B cell (primary cell): ENCODE measurements at regions not wholly inside any gene's neighbourhood (a gene's known extent, or its start where the extent isn't known, plus 50 kb on each side); places are given as distances from the start of the nearest gene placed in this dataset.

Source experiments
- ATAC-seq: fragments of 200-7000 bp; cut with Tn5 transposase; one replicate; pipeline ENCODE4 v1.10.0; 2021; ENCODE audit warnings: low read depth, mild to moderate bottlenecking, moderate number of reproducible peaks, moderate library complexity
- CTCF ChIA-PET: fragments of 350-600 bp; sonication (Branson Sonifier 250); formaldehyde crosslinking; loops from one replicate; lab custom pipeline; 2021; ENCODE audit warnings: antibody characterized with exemption, inconsistent platforms; lab: Charles Lee
- POLR2A ChIA-PET: fragments of 350-600 bp; sonication (Branson Sonifier 250); formaldehyde crosslinking; loops from one replicate; lab custom pipeline; 2021; ENCODE audit warnings: antibody characterized with exemption; lab: Charles Lee
- DNase-seq: peaks from one replicate; pipeline ENCODE4 v3.0.0; 2013
- H2AFZ ChIP-seq: 2 replicates; pipeline ENCODE4 v1.6.1; 2012; ENCODE audit warnings: mild to moderate bottlenecking, low read depth, low read length; ENCODE audit not compliant: insufficient read depth, poor library complexity, severe bottlenecking
- H3K27ac ChIP-seq, 2 donors: 1 replicate in 1 of 2; 2 replicates in 1 of 2; pipeline ENCODE4 v1.5.1; 2012 to 2013; ENCODE audit warnings: low read length in 2 of 2, mild to moderate bottlenecking in 2 of 2, moderate library complexity in 1 of 2
- H3K27me3 ChIP-seq, 4 experiments: fragments of 200-600 bp in 1 of 4; sonication (generic) in 1 of 4; replicated peaks in 1 of 4; 1 replicate in 2 of 4; 2 replicates in 2 of 4; pipeline versions ENCODE4 v1.6.1 to v1.7.0; 2013 to 2016; ENCODE audit warnings: low read length in 3 of 4, mild to moderate bottlenecking in 2 of 4, mixed read lengths in 1 of 4, moderate library complexity in 1 of 4; ENCODE audit not compliant: insufficient read depth in 4 of 4, control insufficient read depth in 3 of 4; ENCODE audit errors: control extremely low read depth in 1 of 4
- H3K36me3 ChIP-seq, 2 experiments: replicated peaks in 1 of 2; 1 replicate in 1 of 2; 2 replicates in 1 of 2; pipeline versions ENCODE4 v1.6.1 to v1.7.1; 2013; ENCODE audit warnings: low read length in 1 of 2; ENCODE audit not compliant: insufficient read depth in 2 of 2, control insufficient read depth in 1 of 2; ENCODE audit errors: control extremely low read depth in 1 of 2, extremely low read depth in 1 of 2
- H3K4me1 ChIP-seq, 2 donors: fragments of 200-600 bp in 1 of 2; sonication (generic) in 1 of 2; 1 replicate in 1 of 2; 2 replicates in 1 of 2; pipeline versions ENCODE4 v1.5.1 to v1.6.1; 2013 to 2017; ENCODE audit warnings: low read length in 2 of 2; ENCODE audit not compliant: control insufficient read depth in 2 of 2, insufficient read depth in 2 of 2
- H3K4me2 ChIP-seq: replicated peaks from 2 replicates; pipeline ENCODE3; 2012; ENCODE audit warnings: mild to moderate bottlenecking, low read depth, low read length; ENCODE audit not compliant: poor library complexity, severe bottlenecking
- H3K4me3 ChIP-seq, 5 experiments: fragments of 200-600 bp in 1 of 5; sonication (generic) in 1 of 5; 1 replicate in 3 of 5; 2 replicates in 2 of 5; pipeline versions ENCODE4 v1.5.1 to v1.7.0; 2011 to 2016; ENCODE audit warnings: low read length in 4 of 5, mild to moderate bottlenecking in 4 of 5, low read depth in 2 of 5, control low read depth in 1 of 5, moderate library complexity in 1 of 5; ENCODE audit not compliant: insufficient read depth in 1 of 5; ENCODE audit errors: control extremely low read depth in 1 of 5, extremely low read depth in 1 of 5
- H3K79me2 ChIP-seq: fragments of 200-600 bp; sonication (generic); one replicate; pipeline ENCODE4 v1.6.0; 2016; ENCODE audit warnings: low read length; ENCODE audit not compliant: control insufficient read depth, insufficient read depth
- H3K9ac ChIP-seq: fragments of 200-600 bp; sonication (generic); 2 replicates; pipeline ENCODE4 v1.6.1; 2017; ENCODE audit warnings: mild to moderate bottlenecking, low read length, moderate library complexity
- H3K9me3 ChIP-seq, 3 donors: one replicate each; pipeline versions ENCODE4 v1.6.1 to v1.7.1; 2013; ENCODE audit warnings: low read length in 2 of 3; ENCODE audit not compliant: control insufficient read depth in 2 of 3, insufficient read depth in 1 of 3; ENCODE audit errors: control extremely low read depth in 1 of 3
- H4K20me1 ChIP-seq: 2 replicates; pipeline ENCODE4 v1.6.0; 2012; ENCODE audit warnings: mild to moderate bottlenecking, low read length; ENCODE audit not compliant: insufficient read depth, control insufficient read depth, poor library complexity, severe bottlenecking
- H3K27ac Mint-ChIP-seq: one replicate; pipeline ENCODE4 v1.8.0; 2021; ENCODE audit warnings: mixed read lengths
- H3K27me3 Mint-ChIP-seq: one replicate; pipeline ENCODE4 v1.8.0; 2021; ENCODE audit warnings: mixed read lengths
- H3K4me1 Mint-ChIP-seq: one replicate; pipeline ENCODE4 v1.8.0; 2021; ENCODE audit warnings: mixed read lengths
- H3K4me3 Mint-ChIP-seq: one replicate; pipeline ENCODE4 v1.8.0; 2021; ENCODE audit warnings: mixed read lengths
- H3K9me3 Mint-ChIP-seq: one replicate; pipeline ENCODE4 v1.8.0; 2022; ENCODE audit warnings: mixed read lengths; ENCODE audit not compliant: insufficient read depth
- EZH2 ChIP-seq: IDR thresholded peaks from 2 replicates; pipeline ENCODE4 v1.6.1; 2012; ENCODE audit warnings: borderline replicate concordance, low read depth, mild to moderate bottlenecking, moderate library complexity, low read length; ENCODE audit not compliant: insufficient read depth, poor library complexity, severe bottlenecking
- WGBS: methylation state at CpG from one replicate; pipeline ENCODE4 v1.1.5; 2013; ENCODE audit warnings: missing lambda C conversion rate; ENCODE audit not compliant: insufficient coverage; 5-methylcytosine and 5-hydroxymethylcytosine counted together
- intact Hi-C: fragments of 100-400 bp; cut with micrococcal nuclease; formaldehyde crosslinking; loops from one replicate; pipeline ENCODE4 v1.10.0; 2022
- TF ChIP-seq, protein P1 (sequence below): fragments of 200-600 bp; IDR thresholded peaks from one replicate; pipeline ENCODE4 v1.8.0; 2022; ENCODE audit warnings: antibody characterized with exemption, mild to moderate bottlenecking

DNA sequence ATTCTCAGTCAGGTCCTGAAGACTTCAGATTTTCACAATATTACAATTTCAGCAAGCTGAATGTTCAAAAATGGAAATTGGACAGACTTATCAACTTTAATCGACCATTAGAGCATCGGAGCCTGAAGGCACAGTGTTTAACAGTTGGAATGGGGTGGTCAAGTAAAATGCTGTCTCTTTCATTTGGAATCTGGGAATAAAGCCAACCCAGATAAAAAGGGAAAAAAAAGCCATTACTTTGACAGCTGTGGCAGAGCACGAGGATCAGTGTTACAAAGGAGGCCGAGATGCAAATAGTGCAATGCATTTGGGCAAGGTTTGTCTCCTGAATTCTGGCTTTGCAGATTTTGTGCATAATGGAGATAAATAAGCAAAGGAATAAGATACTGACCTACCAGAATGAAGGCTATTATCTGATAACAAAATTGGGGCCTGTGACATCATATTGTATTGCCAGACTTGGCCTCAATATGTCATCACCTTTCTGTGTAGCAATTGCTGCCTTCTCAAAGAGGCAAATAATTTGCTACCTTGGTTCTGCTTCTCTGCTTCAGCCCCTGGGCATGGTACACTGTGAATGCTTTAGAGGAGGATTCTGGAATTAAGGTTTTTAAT lies 277.5 kb upstream of the KLHL29 start:
- ChIA-PET CTCF (no interaction called here), POLR2A (no interaction called here)

DNA sequence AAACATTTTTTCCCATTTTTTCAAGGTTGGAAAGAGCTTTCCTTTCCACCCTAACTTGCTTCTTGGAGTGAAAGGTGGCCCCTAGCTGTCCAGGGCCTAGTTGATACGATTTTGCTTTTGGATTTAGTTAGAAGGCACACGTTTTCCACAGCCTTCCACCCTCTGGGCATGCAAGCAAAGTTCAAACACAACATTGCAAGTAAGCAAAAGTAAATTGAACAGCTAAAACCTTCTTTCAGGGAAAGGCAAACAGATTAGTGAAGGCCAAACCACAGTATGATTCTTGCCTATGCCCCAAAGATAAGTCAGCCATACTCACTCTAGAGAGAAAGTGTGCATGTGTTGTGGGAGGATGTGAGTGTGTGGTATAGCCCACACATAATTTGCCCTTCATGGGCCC lies 273.7 kb upstream of the KLHL29 start:
- DNase-seq (no peak), ATAC-seq (no peak)
- Histone ChIP-seq H3K27me3 (no peaks in the 10 kb centered on the region), H3K9ac (no peak overlapping the region), H3K79me2 (no peaks in the 10 kb centered on the region), H4K20me1 (no peaks in the 10 kb centered on the region), H2AFZ (no peak overlapping the region), H3K27ac (no peak overlapping the region), H3K4me2 (no peak overlapping the region), H3K4me1 (no peaks in the 10 kb centered on the region), H3K36me3 (no peaks in the 10 kb centered on the region), H3K4me3 (no peak overlapping the region), H3K9me3 (no peaks in the 10 kb centered on the region)
- ChIA-PET CTCF (no interaction called here), POLR2A (no interaction called here)
- Mint-ChIP-seq H3K27me3 (no peaks in the 10 kb centered on the region), H3K27ac (no peak overlapping the region), H3K4me3 (no peak overlapping the region), H3K9me3 (no peaks in the 10 kb centered on the region), H3K4me1 (no peaks in the 10 kb centered on the region)
- TF ChIP-seq, protein P1, sequence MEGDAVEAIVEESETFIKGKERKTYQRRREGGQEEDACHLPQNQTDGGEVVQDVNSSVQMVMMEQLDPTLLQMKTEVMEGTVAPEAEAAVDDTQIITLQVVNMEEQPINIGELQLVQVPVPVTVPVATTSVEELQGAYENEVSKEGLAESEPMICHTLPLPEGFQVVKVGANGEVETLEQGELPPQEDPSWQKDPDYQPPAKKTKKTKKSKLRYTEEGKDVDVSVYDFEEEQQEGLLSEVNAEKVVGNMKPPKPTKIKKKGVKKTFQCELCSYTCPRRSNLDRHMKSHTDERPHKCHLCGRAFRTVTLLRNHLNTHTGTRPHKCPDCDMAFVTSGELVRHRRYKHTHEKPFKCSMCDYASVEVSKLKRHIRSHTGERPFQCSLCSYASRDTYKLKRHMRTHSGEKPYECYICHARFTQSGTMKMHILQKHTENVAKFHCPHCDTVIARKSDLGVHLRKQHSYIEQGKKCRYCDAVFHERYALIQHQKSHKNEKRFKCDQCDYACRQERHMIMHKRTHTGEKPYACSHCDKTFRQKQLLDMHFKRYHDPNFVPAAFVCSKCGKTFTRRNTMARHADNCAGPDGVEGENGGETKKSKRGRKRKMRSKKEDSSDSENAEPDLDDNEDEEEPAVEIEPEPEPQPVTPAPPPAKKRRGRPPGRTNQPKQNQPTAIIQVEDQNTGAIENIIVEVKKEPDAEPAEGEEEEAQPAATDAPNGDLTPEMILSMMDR = no peak
- no peak for TF ChIP-seq EZH2
- intact Hi-C loops = no loop called here
- WGBS = 40% methylated on average over 1 of the region's 2 CpGs

More for the DNA sequence above, 277.5 kb upstream of the KLHL29 start:
- no peaks in the 10 kb centered on the region for H3K27me3 Mint-ChIP-seq
- no peak overlapping the region for H2AFZ ChIP-seq
- no peak overlapping the region for H3K27ac ChIP-seq
- no peaks in the 10 kb centered on the region for H3K9me3 Mint-ChIP-seq
- H3K4me1 Mint-ChIP-seq = no peaks in the 10 kb centered on the region
- H3K27me3 ChIP-seq = no peaks in the 10 kb centered on the region
- H3K4me3 Mint-ChIP-seq = no peak overlapping the region
- H3K27ac Mint-ChIP-seq = no peak overlapping the region
- intact Hi-C loops = no loop called here
- ATAC-seq = no peak
- no peak overlapping the region for H3K9ac ChIP-seq
- WGBS = 94% methylated on average over 2 of the region's 4 CpGs
- no peaks in the 10 kb centered on the region for H3K79me2 ChIP-seq
- H3K4me2 ChIP-seq = no peak overlapping the region
- no peak for TF ChIP-seq EZH2
- TF ChIP-seq, protein P1 = no peak
- no peak for DNase-seq
- H3K9me3 ChIP-seq = no peaks in the 10 kb centered on the region
- no peaks in the 10 kb centered on the region for H3K36me3 ChIP-seq
- H3K4me1 ChIP-seq = no peaks in the 10 kb centered on the region
- H4K20me1 ChIP-seq = no peaks in the 10 kb centered on the region
- no peak overlapping the region for H3K4me3 ChIP-seq
